22Rv1 (cell line): ENCODE measurements at regions not wholly inside any gene's neighbourhood (a gene's known extent, or its start where the extent isn't known, plus 50 kb on each side); places are given as distances from the start of the nearest gene placed in this dataset.

Source experiments
- CTCF ChIP-seq: fragments of 450-650 bp; IDR thresholded peaks from 2 replicates; pipeline ENCODE4 v1.5.1; 2017; ENCODE audit warnings: mild to moderate bottlenecking
- ZFX ChIP-seq: fragments of 450-650 bp; IDR thresholded peaks from 2 replicates; pipeline ENCODE4 v1.6.1; 2017; ENCODE audit warnings: antibody characterized with exemption, borderline replicate concordance

GRCh38 chr3:88626456-88627120 lies 476.8 kb downstream of the C3orf38 start:
- TF ChIP-seq CTCF: no peak
- TF ChIP-seq ZFX: no peak
